OCI-LY1 (cell line): ENCODE measurements at regions not wholly inside any gene's neighbourhood (a gene's known extent, or its start where the extent isn't known, plus 50 kb on each side); places are given as distances from the start of the nearest gene placed in this dataset.
"Not testable (repeated sequence)": the region's sequence is repeated elsewhere in the genome, so short reads cannot be mapped to it uniquely, and the experiment has no call there.

Experiments used
- CTCF ChIP-seq: fragments of 200-600 bp; sonication (generic), shearing (Covaris generic); IDR thresholded peaks from 2 replicates; pipeline ENCODE4 v1.5.1; 2017; ENCODE audit warnings: mild to moderate bottlenecking, antibody characterized with exemption, low read length, moderate library complexity, mixed read lengths
- EZH2 ChIP-seq: fragments of 200-600 bp; sonication (generic), shearing (Covaris generic); IDR thresholded peaks from 2 replicates; pipeline ENCODE4 v1.8.0; 2017; ENCODE audit warnings: borderline replicate concordance, mixed run types, mild to moderate bottlenecking, antibody characterized with exemption, low read length, moderate library complexity, mixed read lengths

GRCh38 chr20:48359055-48359390 lies 468.8 kb downstream of the PREX1 start:
- not testable (repeated sequence) for TF ChIP-seq CTCF, EZH2
